HEK293 (cell line): ENCODE measurements at regions not wholly inside any gene's neighbourhood (a gene's known extent, or its start where the extent isn't known, plus 50 kb on each side); places are given as distances from the start of the nearest gene placed in this dataset.

Source experiments
- CTCF ChIA-PET: fragments of 350-600 bp; formaldehyde crosslinking; extraction: SDS; loops from one replicate; lab custom pipeline; 2021; ENCODE audit warnings: antibody characterized with exemption; lab: Yijun Ruan, JAX
- POLR2A ChIA-PET: fragments of 300-600 bp; formaldehyde crosslinking; extraction: SDS; loops from one replicate; lab custom pipeline; 2020; ENCODE audit warnings: antibody characterized with exemption, inconsistent platforms; lab: Yijun Ruan, JAX
- H3K27ac ChIP-seq: fragments of 200-500 bp; sonication (Bioruptor generic); 2 replicates; pipeline ENCODE4 v1.5.1; 2014; ENCODE audit warnings: low read depth, low read length, control low read depth, inconsistent platforms; ENCODE audit errors: extremely low read depth
- H3K36me3 ChIP-seq, 2 experiments: fragments of 200-500 bp in 1 of 2; sonication (Bioruptor generic) in 1 of 2; 1 replicate in 1 of 2; 2 replicates in 1 of 2; pipeline ENCODE4 v1.5.1; 2014 to 2017; ENCODE audit warnings: inconsistent platforms in 2 of 2, low read length in 2 of 2; ENCODE audit not compliant: control insufficient read depth in 2 of 2, insufficient read depth in 1 of 2
- H3K4me1 ChIP-seq: fragments of 200-500 bp; sonication (Bioruptor generic); 2 replicates; pipeline ENCODE4 v1.5.1; 2014; ENCODE audit warnings: mild to moderate bottlenecking, low read length, inconsistent platforms; ENCODE audit not compliant: control insufficient read depth, insufficient read depth
- H3K4me3 ChIP-seq: 2 replicates; pipeline ENCODE4 v1.5.1; 2011; ENCODE audit warnings: low read depth, mild to moderate bottlenecking, control low read depth, low read length, moderate library complexity
- H3K9me3 ChIP-seq: fragments of 200-500 bp; sonication (Bioruptor generic); 2 replicates; pipeline ENCODE4 v1.5.1; 2014; ENCODE audit warnings: low read depth, low read length, inconsistent platforms; ENCODE audit not compliant: control insufficient read depth, insufficient read depth
- HIC1 ChIP-seq: fragments of 450-650 bp; formaldehyde crosslinking; IDR thresholded peaks from 2 replicates; pipeline ENCODE4 v1.5.1; 2016; ENCODE audit warnings: missing biosample characterization, missing genetic modification characterization
- KLF16 ChIP-seq: fragments of 450-650 bp; formaldehyde crosslinking; IDR thresholded peaks from 2 replicates; pipeline ENCODE4 v1.5.1; 2017; ENCODE audit warnings: missing biosample characterization, missing genetic modification characterization
- MZF1 ChIP-seq: fragments of 450-650 bp; formaldehyde crosslinking; IDR thresholded peaks from 2 replicates; pipeline ENCODE4 v1.5.1; 2017; ENCODE audit warnings: missing biosample characterization, missing genetic modification characterization, borderline replicate concordance
- PRDM2 ChIP-seq: fragments of 450-650 bp; formaldehyde crosslinking; IDR thresholded peaks from 2 replicates; pipeline ENCODE4 v1.5.1; 2016; ENCODE audit warnings: missing biosample characterization, missing genetic modification characterization, borderline replicate concordance
- SCRT1 ChIP-seq: fragments of 450-650 bp; formaldehyde crosslinking; IDR thresholded peaks from 2 replicates; pipeline ENCODE4 v1.5.1; 2016; ENCODE audit warnings: missing biosample characterization, missing genetic modification characterization, borderline replicate concordance
- ZBTB7A ChIP-seq: fragments of 450-650 bp; formaldehyde crosslinking; IDR thresholded peaks from 2 replicates; pipeline ENCODE4 v1.5.1; 2016; ENCODE audit warnings: low read depth, missing biosample characterization, missing genetic modification characterization
- ZEB2 ChIP-seq: fragments of 450-650 bp; formaldehyde crosslinking; IDR thresholded peaks from 2 replicates; pipeline ENCODE4 v1.5.1; 2016; ENCODE audit warnings: missing biosample characterization, missing genetic modification characterization
- ZFP37 ChIP-seq: fragments of 450-650 bp; formaldehyde crosslinking; IDR thresholded peaks from 2 replicates; pipeline ENCODE4 v1.5.1; 2016; ENCODE audit warnings: missing biosample characterization, missing genetic modification characterization
- ZNF148 ChIP-seq: fragments of 450-650 bp; formaldehyde crosslinking; IDR thresholded peaks from 2 replicates; pipeline ENCODE4 v1.5.0; 2017; ENCODE audit warnings: missing biosample characterization, missing genetic modification characterization, borderline replicate concordance
- ZNF239 ChIP-seq: fragments of 450-650 bp; formaldehyde crosslinking; IDR thresholded peaks from 2 replicates; pipeline ENCODE4 v1.5.1; 2016; ENCODE audit warnings: missing biosample characterization, missing genetic modification characterization
- ZNF248 ChIP-seq: fragments of 450-650 bp; formaldehyde crosslinking; IDR thresholded peaks from 2 replicates; pipeline ENCODE4 v1.5.1; 2017; ENCODE audit warnings: missing biosample characterization, missing genetic modification characterization
- ZNF350 ChIP-seq: fragments of 450-650 bp; formaldehyde crosslinking; IDR thresholded peaks from 2 replicates; pipeline ENCODE4 v1.5.0; 2017; ENCODE audit warnings: missing biosample characterization, mild to moderate bottlenecking, missing genetic modification characterization
- ZNF555 ChIP-seq: fragments of 450-650 bp; formaldehyde crosslinking; conservative IDR thresholded peaks from 2 replicates; pipeline ENCODE4 v1.5.1; 2017; ENCODE audit warnings: missing biosample characterization, mild to moderate bottlenecking, missing genetic modification characterization, inconsistent platforms
- ZNF626 ChIP-seq: fragments of 450-650 bp; sonication (Bioruptor Pico); formaldehyde crosslinking; IDR thresholded peaks from 2 replicates; pipeline ENCODE4 v1.5.1; 2018; ENCODE audit warnings: missing biosample characterization, missing genetic modification characterization, inconsistent platforms
- ZNF645 ChIP-seq: fragments of 450-650 bp; formaldehyde crosslinking; IDR thresholded peaks from 2 replicates; pipeline ENCODE4; 2016; ENCODE audit warnings: missing biosample characterization, missing genetic modification characterization
- ZNF654 ChIP-seq: fragments of 450-650 bp; formaldehyde crosslinking; IDR thresholded peaks from 2 replicates; pipeline ENCODE4 v1.5.1; 2016; ENCODE audit warnings: low read depth, missing biosample characterization, missing genetic modification characterization
- ZNF707 ChIP-seq: fragments of 450-650 bp; formaldehyde crosslinking; IDR thresholded peaks from 2 replicates; pipeline ENCODE4 v1.5.1; 2016; ENCODE audit warnings: missing biosample characterization, missing genetic modification characterization
- ZNF768 ChIP-seq: fragments of 450-650 bp; formaldehyde crosslinking; IDR thresholded peaks from 2 replicates; pipeline ENCODE4 v1.5.1; 2018; ENCODE audit warnings: missing biosample characterization, mild to moderate bottlenecking, missing genetic modification characterization

- Histone ChIP-seq H3K36me3 (peaks cover 0 to 5% of the 10 kb centered on the region in 2 experiments; a peak in 1 of 3 replicates), H3K4me3 (no peak overlapping the region), H3K9me3 (no peaks in the 10 kb centered on the region), H3K4me1 (no peaks in the 10 kb centered on the region), H3K27ac (no peak overlapping the region)
- no peak for TF ChIP-seq ZFP37
- 0 out of 2 replicates have a peak, but pooled peaks have one; percentile 6 for TF ChIP-seq SCRT1 (tag by site-specific recombination)
- ChIA-PET POLR2A (no interaction called here), CTCF (no interaction called here)
These were observed 568.5 kb downstream of the UTRN start for GRCh38 chr6:144853603-144854002.

GRCh38 chr6:144854654-144855053 lies 569.5 kb downstream of the UTRN start:
- Histone ChIP-seq H3K27ac (no peak overlapping the region), H3K36me3 (peaks cover 0 to 5% of the 10 kb centered on the region in 2 experiments; a peak in 1 of 3 replicates), H3K4me1 (no peaks in the 10 kb centered on the region), H3K9me3 (no peaks in the 10 kb centered on the region), H3K4me3 (no peak overlapping the region)
- POLR2A ChIA-PET: no interaction called here
- no peak for TF ChIP-seq ZNF768 (tag by site-specific recombination)
- TF ChIP-seq KLF16 (tag by site-specific recombination): no peak
- no peak for TF ChIP-seq ZNF350
- no peak for TF ChIP-seq PRDM2 (tag by site-specific recombination)
- TF ChIP-seq ZBTB7A (tag by site-specific recombination): no peak
- no peak for TF ChIP-seq MZF1 (tag by site-specific recombination)
- TF ChIP-seq ZNF626 (tag by site-specific recombination): no peak
- no peak for TF ChIP-seq ZNF555 (tag by site-specific recombination)
- no peak for TF ChIP-seq ZNF707 (tag by site-specific recombination)
- no peak for TF ChIP-seq ZNF654 (tag by site-specific recombination)
- TF ChIP-seq ZEB2 (tag by site-specific recombination): no peak
- no peak for TF ChIP-seq ZNF645
- TF ChIP-seq ZNF248: no peak
- TF ChIP-seq ZNF239 (tag by site-specific recombination): no peak
- TF ChIP-seq ZNF148: no peak
- TF ChIP-seq HIC1 (tag by site-specific recombination): no peak
- CTCF ChIA-PET: no interaction called here
